ENCODE measurements at regions not wholly inside any gene's neighbourhood (a gene's known extent, or its start where the extent isn't known, plus 50 kb on each side); places are given as distances from the start of the nearest gene placed in this dataset.

GRCh38 chr10:111199587-111199986, 122.8 kb downstream of the ADRA2A start:
- no peak for TF ChIP-seq POLR2AphosphoS5 (IDR thresholded peaks at IDR 0.05)
- TF ChIP-seq CTCF (IDR thresholded peaks at IDR 0.05 in 8 of 11, conservative IDR thresholded peaks at IDR 0.05 in 3 of 11) = no peak
- no peak for TF ChIP-seq POLR2A (IDR thresholded peaks at IDR 0.05)

All from spleen (tissue), 7 donors.